PFSK-1 (cell line): ENCODE measurements at regions not wholly inside any gene's neighbourhood (a gene's known extent, or its start where the extent isn't known, plus 50 kb on each side); places are given as distances from the start of the nearest gene placed in this dataset.

Experiments
- FOXP2 ChIP-seq: optimal IDR thresholded peaks from 2 replicates; pipeline ENCODE3; 2011; ENCODE audit warnings: borderline replicate concordance, control low read depth, inconsistent platforms; ENCODE audit not compliant: insufficient read depth; ENCODE audit errors: extremely low read length, extremely low read depth
- POLR2AphosphoS5 ChIP-seq: IDR thresholded peaks from 2 replicates; pipeline ENCODE4 v1.6.1; 2012; ENCODE audit warnings: low read depth, mild to moderate bottlenecking, control low read depth, low read length, moderate library complexity
- REST ChIP-seq, 2 experiments: IDR thresholded peaks; 2 replicates each; pipeline versions ENCODE4 v1.6.1 to v1.8.0; 2011 to 2012; ENCODE audit warnings: low read depth in 2 of 2, low read length in 2 of 2, control low read depth in 1 of 2, inconsistent platforms in 1 of 2, mild to moderate bottlenecking in 1 of 2, moderate library complexity in 1 of 2; ENCODE audit not compliant: insufficient read depth in 1 of 2
- SIN3A ChIP-seq: IDR thresholded peaks from 2 replicates; pipeline ENCODE4 v1.6.1; 2012; ENCODE audit warnings: mild to moderate bottlenecking, low read length, moderate library complexity, borderline replicate concordance; ENCODE audit not compliant: insufficient read depth
- TAF1 ChIP-seq: IDR thresholded peaks from 2 replicates; pipeline ENCODE4 v1.6.1; 2012; ENCODE audit warnings: low read length, control low read depth, borderline replicate concordance; ENCODE audit not compliant: insufficient read depth

GRCh38 chr12:18859400-18859799, 121.5 kb downstream of the CAPZA3 start:
- TF ChIP-seq POLR2AphosphoS5, result no peak
- TF ChIP-seq SIN3A, result no peak
- no peak for TF ChIP-seq REST (IDR thresholded peaks at IDR 0.05; ENCODE audit: insufficient read depth in 1 of 2, low read depth in 2 of 2, low read length in 2 of 2)
- no peak for TF ChIP-seq TAF1
- no peak for TF ChIP-seq FOXP2
